CD4-positive, alpha-beta T cell treated with Interleukin-10 for 1 hour (primary cell): ENCODE measurements at regions not wholly inside any gene's neighbourhood (a gene's known extent, or its start where the extent isn't known, plus 50 kb on each side); places are given as distances from the start of the nearest gene placed in this dataset.
"Not testable (repeated sequence)": the region's sequence is repeated elsewhere in the genome, so short reads cannot be mapped to it uniquely, and the experiment has no call there.

Source experiments
- DNase-seq: peaks from one replicate; pipeline ENCODE4 v3.0.0-alpha.2; 2020

GRCh38 chr12:93223440-93224426 is 154.0 kb upstream of the NUDT4 start:
- no peak for DNase-seq

- DNase-seq = no peak
Observed at GRCh38 chr12:93225094-93225493, 152.6 kb upstream of the NUDT4 start.

GRCh38 chr12:93226361-93226760 is 151.4 kb upstream of the NUDT4 start:
- DNase-seq = no peak

GRCh38 chr12:93229494-93230325 is 148.0 kb upstream of the NUDT4 start:
- DNase-seq = no peak

- DNase-seq = no peak
Observed at GRCh38 chr12:93230326-93230720, 147.4 kb upstream of the NUDT4 start.

- DNase-seq = no peak
Observed at GRCh38 chr12:93231938-93232337, 145.8 kb upstream of the NUDT4 start.

GRCh38 chr12:93234641-93235040 is 143.1 kb upstream of the NUDT4 start:
- no peak for DNase-seq

GRCh38 chr12:93235881-93236280 is 141.8 kb upstream of the NUDT4 start:
- DNase-seq = no peak

GRCh38 chr12:93237235-93237915 is 140.3 kb upstream of the NUDT4 start:
- no peak for DNase-seq

- DNase-seq = not testable (repeated sequence)
Observed at GRCh38 chr12:93238512-93239262, 139.0 kb upstream of the NUDT4 start.

- not testable (repeated sequence) for DNase-seq
Observed at GRCh38 chr12:93239789-93240188, 137.9 kb upstream of the NUDT4 start.

- no peak for DNase-seq
Observed at GRCh38 chr12:93242154-93242972, 135.4 kb upstream of the NUDT4 start.

- no peak for DNase-seq
Observed at GRCh38 chr12:93243382-93243688, 134.4 kb upstream of the NUDT4 start.

- peak; percentile 19 for DNase-seq
Observed at GRCh38 chr12:93243689-93244513, 133.8 kb upstream of the NUDT4 start.

GRCh38 chr12:93244514-93245077 is 133.1 kb upstream of the NUDT4 start:
- DNase-seq = no peak

GRCh38 chr12:93245543-93245942 is 132.2 kb upstream of the NUDT4 start:
- DNase-seq = peak; percentile 30

- DNase-seq = no peak
Observed at GRCh38 chr12:93247313-93247991, 130.3 kb upstream of the NUDT4 start.

GRCh38 chr12:93252221-93252620 is 125.5 kb upstream of the NUDT4 start:
- DNase-seq = no peak

- DNase-seq = no peak
Observed at GRCh38 chr12:93254911-93255310, 122.8 kb upstream of the NUDT4 start.
